Fibroblast of peridontal ligament (primary cell): ENCODE measurements at regions not wholly inside any gene's neighbourhood (a gene's known extent, or its start where the extent isn't known, plus 50 kb on each side); places are given as distances from the start of the nearest gene placed in this dataset.

Experiments used
- DNase-seq: peaks from one replicate; pipeline ENCODE4 v3.0.0-alpha.2; 2010; ENCODE audit errors: extremely low read depth

DNA sequence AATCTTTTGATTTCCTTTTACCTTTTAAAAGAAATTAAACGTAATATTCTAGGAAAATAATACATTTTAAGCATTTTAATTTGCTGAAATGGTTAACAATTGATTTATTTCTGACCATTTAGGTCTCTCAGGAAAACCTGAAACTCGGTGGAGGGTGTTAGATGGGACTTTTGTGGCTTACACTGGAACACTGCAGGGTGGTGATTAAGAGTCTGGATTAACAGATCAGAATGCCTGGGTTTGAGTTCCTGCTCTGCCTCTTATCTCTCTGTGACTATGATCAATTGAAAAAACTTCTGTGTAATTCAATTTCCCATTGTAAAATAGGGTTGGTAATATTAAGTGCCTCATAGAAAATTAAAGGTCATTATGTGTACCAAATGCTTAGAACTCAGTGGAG, 168.7 kb downstream of the UBE2E3 start:
- DNase-seq, result no peak

DNA sequence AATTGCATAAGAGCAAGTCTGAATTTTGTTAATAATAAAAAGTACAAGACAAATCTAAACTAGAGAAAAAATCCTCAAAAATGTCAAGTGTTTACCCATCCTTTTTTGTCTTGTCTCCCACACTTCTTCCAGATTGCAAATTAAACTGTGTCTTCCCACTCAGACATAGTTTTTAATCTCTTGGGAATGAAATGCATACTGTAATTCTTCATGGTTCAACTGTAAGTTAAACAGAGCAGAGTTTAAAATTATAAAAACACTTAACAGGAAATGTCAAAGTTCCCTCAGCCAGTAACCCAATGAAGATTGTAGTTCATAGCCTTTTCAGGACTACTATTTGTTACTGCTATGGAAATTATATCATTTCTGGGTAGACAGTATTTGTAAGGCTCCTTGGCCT, 171.8 kb downstream of the UBE2E3 start:
- peak; percentile 80 for DNase-seq

DNA sequence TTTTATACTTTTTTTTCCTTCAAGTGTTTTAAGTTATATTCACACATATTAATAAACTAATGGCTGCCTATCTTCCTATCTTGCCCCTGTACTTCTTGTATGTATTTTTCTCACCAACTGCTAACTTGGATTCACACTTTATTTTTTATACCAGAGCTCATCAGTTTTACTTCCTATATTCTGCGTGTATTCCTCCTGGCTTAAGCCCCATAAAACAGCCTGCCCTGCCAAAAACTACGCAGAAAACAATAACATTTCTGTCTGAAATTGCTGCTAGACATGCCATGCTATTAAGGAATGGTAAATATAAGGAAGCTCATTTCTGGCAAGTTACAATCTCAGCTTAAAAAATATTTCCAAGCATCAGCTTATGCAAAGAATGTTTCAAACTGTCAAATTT, 172.3 kb downstream of the UBE2E3 start:
- DNase-seq, result peak; percentile 71

DNA sequence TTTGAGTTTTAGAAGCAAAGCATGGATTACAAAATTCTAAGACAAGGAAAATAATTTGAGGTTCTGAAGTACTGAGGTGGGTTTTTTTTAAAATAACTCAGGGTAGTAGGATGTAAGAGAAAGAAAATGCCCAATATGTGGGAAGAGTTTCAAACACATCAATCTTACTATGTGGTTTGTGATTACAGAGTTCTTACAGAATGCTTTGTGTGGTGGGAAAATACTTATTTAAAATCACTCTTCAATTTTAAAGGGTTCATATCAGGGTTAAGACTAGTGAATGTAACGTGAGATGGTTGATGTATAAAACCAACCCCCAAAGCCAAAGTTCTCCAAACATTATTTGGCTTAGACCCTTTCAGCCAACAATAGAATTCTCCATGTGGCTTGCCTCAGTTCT, 173.5 kb downstream of the UBE2E3 start:
- no peak for DNase-seq

DNA sequence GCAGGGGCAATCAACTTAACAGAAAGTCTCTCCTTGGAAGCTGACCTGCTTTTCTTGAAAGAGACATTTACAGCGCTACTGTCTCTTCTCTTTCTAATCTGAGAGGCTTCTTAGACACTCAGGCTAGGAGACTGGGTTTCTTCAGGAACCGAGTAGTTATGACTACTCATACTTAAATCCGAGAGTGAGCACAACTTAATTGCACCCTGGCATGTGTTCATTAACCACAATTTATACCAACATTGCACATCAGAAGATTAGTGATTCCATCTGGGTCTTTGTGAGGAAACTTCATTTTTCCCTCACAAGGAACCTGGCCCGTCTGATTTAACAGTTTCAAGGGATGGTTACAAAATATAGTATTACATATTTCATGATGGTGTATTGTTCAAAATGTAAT, 176.9 kb downstream of the UBE2E3 start:
- DNase-seq, result peak; percentile 92

DNA sequence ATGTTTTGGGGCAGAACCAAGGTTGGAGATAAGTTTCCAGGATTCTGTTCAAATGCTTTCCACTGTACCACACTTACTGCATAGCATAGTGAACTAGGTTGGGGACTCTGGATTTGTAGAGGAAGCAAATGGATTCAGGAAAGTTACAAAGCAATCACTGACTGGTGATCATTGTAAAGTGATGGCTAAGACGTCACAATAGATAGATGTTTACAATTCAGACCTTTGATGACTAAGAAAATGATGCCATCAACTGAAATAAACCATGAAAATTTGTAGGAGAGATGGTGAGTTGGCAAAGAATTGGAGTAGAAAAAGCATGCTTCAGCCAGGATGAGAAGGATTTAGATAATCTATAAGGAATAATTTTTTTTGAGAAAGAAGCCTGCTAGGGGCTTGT, 178.0 kb downstream of the UBE2E3 start:
- peak; percentile 69 for DNase-seq

DNA sequence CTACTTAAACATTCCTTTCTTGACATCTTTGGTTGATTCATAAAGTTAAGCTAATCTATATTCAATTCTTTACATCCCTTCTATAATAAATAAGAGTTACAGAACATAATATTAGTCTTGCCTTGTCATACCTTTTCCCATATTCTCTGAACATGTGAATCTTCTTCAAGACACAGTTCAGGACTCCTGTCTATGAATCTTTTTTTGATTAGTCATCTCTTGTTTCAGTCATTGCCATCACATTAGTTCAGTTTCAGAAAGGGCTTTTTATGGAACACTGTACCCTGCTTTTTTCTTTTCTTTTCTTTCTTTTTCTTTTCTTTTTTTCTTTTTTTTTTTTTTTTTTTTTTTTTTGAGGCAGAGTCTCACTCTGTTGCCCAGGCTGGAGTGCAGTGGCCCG, 181.2 kb downstream of the UBE2E3 start:
- DNase-seq, result no peak

DNA sequence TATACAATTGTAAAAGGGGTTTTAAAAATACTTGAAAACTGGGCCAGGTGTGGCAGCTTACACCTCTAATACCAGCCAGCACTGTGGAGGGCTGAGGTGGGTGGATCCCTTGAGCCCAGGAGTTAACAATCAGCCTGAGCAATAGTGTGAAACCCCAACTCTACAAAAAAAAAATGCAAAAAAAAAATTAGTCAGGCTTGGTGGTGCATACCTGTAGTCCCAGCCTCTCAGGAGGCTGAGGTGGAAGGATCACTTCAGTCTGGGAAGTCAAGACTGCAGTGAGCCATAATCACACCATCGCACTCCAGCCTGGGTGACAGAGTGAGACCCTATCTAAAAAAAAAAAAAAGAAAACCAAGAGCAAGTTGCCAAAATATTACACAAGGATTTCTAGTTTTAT, 182.7 kb downstream of the UBE2E3 start:
- DNase-seq, result no peak

DNA sequence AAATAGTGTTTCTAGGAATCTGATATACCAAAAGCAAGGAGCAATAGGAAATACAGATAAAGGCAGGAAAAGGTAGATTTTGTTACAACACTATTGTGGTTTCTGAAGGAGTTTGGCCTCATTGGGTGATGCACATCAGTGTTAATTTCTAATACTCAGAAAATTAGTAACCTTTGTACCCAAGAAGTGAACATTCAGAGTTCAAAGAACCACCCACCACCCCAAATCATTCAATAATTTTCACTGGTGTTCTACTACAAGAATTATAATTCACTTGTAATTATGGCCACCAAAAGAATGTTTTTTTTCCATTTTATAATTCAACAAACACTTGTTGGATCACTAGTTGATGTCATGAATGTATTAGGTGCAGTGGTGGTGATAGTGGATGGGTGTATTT, 183.3 kb downstream of the UBE2E3 start:
- DNase-seq, result no peak

DNA sequence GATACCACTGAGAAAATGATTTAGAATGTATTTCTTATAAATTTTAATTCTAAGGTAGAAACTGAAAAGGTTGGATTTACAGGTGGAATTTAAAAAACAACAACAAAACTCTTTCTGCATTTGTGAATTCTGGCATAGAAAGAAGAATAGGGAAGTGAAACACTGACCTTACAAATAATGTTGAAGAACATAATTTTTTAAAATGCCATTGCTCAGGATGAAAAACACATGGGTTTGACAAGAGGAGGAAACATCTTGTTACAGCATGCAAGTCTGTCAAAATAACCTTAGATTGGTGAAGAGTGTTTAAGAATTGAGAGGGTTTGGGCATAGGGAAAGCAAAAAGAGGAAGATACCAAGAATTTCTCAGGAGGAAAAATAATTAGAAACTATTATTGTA, 184.3 kb downstream of the UBE2E3 start:
- no peak for DNase-seq

DNA sequence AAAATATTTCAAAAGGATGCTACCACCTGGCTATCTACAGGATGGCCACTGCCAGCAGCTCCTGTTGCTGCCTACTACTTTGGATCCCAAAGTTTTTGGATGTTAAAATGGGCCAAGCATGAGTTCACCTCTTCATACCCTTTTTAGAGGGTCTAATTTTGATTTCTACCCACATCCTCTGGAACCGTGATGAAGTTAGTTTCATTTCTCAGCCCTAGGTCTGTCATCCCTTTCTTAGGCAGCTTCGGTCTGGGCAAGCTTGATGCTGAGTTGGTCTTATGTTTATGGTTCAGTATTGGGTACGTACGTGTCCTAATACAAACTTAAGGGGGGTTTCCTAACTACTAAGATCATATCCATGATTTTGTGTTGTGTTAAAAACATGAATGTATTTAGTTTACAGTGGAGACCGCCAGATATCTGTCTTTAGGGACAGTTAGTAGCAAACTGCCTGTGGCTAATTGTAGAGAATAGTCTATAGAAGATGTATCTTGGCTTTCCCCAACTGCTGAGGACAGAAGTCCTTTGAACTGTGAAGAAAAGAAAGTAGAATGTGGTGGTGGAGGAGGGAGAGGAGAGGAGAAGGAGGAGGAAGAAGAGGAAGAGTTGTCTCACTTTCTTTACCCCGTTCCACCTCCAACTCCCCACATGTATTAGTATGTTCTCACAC, 184.9 kb downstream of the UBE2E3 start:
- DNase-seq, result no peak

DNA sequence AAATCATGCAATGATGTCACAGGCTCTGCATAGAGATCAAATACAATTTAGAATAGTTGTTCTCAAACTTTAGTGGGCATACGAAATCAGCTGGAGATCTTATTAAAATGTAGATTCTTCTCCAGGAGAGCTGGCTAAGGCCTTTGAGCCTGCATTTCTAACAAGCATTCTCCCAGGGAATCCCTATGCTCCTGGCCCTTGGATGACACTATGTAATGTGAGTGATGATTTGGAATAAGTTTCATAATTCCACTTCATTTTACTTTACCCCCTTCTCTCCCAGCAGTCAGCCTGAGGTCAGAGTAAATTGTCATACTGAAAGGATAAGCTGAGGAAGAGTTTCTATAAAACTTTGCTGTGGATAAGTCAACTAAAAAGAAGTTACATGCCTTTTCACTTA, 189.1 kb downstream of the UBE2E3 start:
- DNase-seq, result peak; percentile 61

DNA sequence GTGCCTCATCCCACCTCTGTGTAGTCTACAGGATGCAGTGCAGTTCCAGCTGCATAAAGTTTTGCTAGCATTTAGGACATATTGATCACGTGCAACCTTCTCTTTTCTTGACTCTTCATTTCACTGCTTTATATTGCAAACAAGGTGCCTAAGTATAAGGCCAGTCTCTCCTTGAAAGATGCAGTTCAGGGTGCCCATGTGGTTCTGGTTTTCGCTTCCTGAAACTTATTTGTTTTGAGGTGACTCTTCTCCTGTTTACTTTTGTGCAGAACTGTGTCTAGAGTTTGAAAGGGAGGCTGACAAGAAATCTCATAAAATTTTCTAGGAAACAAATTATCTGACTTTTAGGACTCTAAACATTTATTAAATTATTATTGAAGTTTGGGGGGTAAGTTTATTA, 189.9 kb downstream of the UBE2E3 start:
- no peak for DNase-seq

DNA sequence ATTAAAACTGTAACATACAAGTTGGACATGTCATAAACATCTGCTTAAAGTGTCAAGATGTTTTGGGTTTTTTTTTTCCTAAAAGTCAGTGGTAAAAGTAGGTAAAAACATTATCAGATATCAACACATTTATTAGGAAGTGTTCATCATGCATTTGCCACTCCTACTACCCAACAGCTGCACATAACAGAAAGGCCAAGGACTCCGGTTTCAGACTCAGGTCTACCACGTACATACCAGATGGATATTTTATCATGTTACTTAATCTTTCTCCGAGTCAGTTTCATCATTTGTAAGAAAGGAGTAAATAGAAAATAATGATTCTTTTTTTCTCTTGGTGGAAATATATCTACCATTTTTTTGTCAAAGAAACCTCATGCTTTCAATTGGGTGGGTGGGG, 192.3 kb downstream of the UBE2E3 start:
- no peak for DNase-seq

DNA sequence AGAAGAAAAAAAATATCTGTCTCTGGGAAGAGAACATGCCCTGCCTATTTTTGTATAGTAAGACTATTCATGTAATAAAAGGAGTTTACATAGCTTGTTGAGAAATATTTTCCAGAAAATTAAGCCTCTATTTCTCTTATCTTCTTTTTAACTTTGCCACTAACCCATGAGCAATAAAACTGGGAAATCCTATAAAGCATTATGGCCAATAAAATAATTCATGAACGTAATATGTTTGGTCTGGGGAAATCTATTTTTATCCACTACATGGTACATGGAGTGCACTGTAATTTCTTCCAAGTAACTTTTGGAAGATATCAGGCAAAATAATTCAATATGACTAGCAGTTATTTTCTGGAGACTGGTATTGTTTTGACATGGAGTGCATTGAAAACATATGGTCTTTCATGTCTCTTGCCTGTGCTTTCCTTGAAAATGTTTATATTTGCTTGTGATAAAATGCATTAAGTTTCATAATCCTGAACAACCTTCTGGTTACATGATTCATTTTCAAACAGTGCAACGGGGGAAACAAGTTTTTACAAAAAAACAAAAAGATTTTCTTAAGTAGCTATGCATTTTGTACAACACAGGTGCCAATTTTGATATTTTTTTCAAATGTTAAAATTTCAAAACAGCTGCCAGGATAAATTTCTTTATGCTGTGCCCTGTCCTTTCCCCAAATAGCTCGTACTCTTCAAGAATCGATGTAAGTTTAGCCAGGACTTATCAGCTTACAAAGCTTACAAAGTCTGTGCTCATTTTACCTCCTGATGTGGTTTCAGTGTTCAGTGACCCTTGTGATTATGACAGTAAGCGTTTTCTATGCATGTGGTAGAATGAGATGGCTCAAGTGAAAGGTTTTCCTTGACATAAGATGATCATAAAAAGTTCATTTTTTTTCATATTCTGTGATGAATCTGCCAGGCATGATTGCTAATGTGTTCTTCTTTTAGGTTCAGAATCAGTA, 194.5 kb downstream of the UBE2E3 start:
- DNase-seq, result peak; percentile 71

DNA sequence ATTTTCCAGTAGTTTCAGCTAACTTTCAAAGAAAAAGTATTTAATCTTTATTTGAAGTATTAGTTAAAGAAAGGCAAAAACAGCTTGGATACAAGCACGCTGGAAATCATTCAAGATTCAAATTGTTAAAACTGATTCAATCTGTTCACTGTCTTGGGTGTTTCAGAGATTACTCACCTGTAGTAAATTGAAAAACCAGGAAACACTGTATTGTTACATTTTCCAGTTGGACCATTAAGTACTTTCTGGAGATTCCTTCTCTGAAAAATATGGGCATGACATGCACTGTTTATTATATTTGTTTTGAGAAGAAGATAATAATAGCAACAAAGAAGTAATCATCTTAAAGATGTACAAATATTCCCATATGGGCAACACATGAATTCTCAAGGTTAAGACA, 196.1 kb downstream of the UBE2E3 start:
- DNase-seq, result no peak

DNA sequence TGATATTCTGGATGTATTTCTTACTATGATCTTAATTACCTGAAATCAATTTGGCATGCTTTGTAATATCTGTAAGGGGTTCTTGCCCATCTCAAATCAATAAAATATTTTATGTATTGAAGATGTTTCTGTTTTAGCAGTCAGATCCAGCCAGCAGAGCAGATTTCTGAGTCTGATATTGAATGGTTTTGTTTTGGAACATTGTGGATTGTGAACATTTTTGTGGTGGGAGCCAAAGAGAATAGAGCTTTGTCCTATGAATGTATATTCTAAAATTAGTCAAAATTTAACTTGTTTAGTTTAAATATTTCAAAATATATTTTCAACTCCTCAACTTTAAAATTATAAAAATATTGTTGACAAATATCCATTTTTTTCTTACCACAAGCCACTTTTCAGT, 197.0 kb downstream of the UBE2E3 start:
- peak; percentile 29 for DNase-seq

DNA sequence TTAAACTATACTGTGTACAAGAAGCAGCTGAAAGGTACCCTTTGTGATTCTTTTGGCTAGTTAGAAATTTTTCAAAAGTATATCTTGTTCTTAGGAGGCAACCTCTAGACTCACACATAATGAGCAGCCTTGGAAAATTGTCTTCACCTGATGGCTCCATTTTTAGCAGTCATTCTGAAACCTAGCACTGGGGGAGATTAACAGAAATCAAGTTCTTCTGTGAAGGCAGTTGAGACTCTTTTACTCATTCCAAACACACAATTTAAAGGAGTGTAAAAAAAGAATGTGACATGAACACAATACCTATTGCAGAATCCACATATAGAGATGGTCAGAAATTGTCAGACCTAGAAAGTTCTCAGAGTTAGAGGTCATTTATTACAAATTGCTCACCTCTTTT, 197.7 kb downstream of the UBE2E3 start:
- DNase-seq, result no peak

DNA sequence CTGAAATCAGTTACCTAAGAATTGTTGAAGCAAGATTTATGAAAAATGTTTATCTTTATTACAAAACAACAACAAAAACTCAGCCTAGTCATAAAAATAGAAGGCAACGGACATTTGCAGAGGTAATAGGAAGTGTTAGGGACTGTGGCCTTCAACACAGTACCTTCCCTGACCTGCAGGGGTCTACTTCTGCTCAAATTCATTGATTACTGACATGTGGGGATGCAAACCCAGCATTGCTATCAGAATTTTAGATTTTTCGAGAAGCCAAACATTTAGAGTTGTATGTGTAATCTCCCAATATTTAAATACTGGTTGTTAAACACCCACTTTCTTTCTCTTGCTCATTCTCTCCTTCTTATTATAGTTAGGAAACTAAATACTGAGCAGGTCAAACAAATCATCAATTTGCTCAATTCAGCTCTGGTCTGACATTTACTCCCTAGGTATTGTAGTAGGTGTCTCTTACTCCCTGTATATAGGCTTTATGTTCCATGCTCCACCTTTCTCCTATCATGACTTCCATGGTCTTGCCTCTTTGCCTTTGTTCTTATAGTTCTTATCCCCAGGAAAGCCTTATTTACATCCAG, 198.5 kb downstream of the UBE2E3 start:
- no peak for DNase-seq

DNA sequence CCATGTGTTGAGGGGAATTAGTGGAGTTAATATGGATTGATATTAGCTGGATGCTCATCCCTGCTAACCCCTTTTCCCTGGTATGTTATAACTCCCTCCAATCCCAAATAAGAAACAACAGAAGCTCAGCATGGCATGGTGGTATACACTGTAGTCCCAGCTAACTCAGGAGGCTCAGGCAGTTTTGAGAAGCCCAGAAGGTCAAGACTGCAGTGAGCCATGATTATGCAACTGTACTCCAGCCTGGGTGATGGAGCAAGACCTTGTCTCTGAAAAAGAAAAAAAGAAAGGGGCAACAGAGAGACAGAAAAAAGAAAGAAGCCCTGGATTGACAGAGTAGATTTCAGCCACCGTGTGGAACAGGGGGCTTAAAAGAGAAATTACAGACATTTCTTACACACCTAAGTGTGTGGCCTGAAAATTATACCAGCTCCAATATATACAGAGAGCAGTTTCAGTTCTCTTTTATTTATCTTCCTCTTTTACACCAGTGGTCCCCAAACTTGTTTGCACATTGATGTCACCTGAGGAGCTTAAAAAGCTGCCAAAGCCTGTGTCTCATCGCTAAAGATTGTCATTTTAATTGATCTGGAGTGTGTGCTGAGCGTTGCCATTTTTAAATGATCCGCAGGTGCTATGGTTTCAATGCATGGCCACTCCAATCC, 203.6 kb downstream of the UBE2E3 start:
- peak; percentile 21 for DNase-seq

DNA sequence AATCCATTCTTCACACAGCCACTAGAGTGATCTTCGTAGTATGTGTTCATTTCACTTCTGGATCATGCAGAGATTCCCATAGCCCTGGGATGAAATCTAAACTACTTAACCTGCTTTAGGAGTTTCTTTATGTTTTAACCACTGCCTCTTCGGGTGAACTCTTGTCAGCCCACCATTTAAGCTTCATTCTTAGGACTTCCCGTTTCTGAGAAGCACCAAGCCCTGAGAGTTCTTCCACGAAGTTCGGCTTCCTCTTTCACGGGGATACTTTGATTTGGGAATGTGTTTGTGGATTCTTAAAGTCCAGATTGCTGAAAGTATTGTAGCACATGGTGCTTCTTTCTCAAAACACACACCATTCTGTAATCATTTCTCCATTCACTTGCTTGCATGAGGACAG, 205.0 kb downstream of the UBE2E3 start:
- no peak for DNase-seq

DNA sequence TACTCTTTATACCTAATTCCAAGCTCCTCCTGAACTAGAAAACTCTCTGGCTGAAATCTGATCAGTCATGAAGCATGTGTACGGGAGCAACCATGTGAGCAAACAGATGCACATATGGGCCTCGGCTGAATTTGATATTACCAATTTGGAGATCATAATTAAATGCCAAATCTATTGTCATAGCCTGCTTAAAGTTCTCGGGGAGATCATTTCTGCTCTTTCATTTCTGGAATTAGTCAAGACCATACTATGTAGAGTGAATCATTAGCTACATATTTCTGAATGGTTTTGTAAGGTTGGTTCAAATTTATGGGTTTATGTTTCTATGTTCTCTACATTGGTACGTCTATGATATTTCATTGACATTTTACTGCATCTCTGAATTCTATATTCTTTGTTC, 205.5 kb downstream of the UBE2E3 start:
- peak; percentile 32 for DNase-seq
